GM19023 (cell line): ENCODE measurements at regions not wholly inside any gene's neighbourhood (a gene's known extent, or its start where the extent isn't known, plus 50 kb on each side); places are given as distances from the start of the nearest gene placed in this dataset.
"Not testable (repeated sequence)": the region's sequence is repeated elsewhere in the genome, so short reads cannot be mapped to it uniquely, and the experiment has no call there.

Experiments
- ATAC-seq: cut with Tn5 transposase; IDR thresholded peaks from one replicate; pipeline ENCODE4 v1.9.1; 2021; ENCODE audit warnings: mild to moderate bottlenecking, moderate library complexity; ENCODE audit not compliant: unreplicated experiment

GRCh38 chr10:36880898-36881297 is 244.5 kb upstream of the ANKRD30A start:
- ATAC-seq, result no peak

- ATAC-seq, result peak; percentile 84
Measured at GRCh38 chr10:36872702-36873393, 252.6 kb upstream of the ANKRD30A start.

GRCh38 chr10:36840788-36841187 is 284.6 kb upstream of the ANKRD30A start:
- ATAC-seq, result no peak

GRCh38 chr10:36837416-36837815 is 288.0 kb upstream of the ANKRD30A start:
- ATAC-seq, result no peak

GRCh38 chr10:36819781-36820180 is 305.6 kb upstream of the ANKRD30A start:
- ATAC-seq, result no peak

GRCh38 chr10:36817898-36818297 is 307.5 kb upstream of the ANKRD30A start:
- ATAC-seq, result no peak

- ATAC-seq, result no peak
Measured at GRCh38 chr10:36808625-36809362, 316.6 kb upstream of the ANKRD30A start.

GRCh38 chr10:36803229-36803628 is 322.2 kb upstream of the ANKRD30A start:
- ATAC-seq, result no peak

- no peak for ATAC-seq
Measured at GRCh38 chr10:36802490-36803153, 322.8 kb upstream of the ANKRD30A start.

GRCh38 chr10:36801660-36802059 is 323.7 kb upstream of the ANKRD30A start:
- no peak for ATAC-seq

GRCh38 chr10:36794981-36795380 is 330.4 kb upstream of the ANKRD30A start:
- ATAC-seq, result no peak

GRCh38 chr10:36789974-36790373 is 335.4 kb upstream of the ANKRD30A start:
- no peak for ATAC-seq

GRCh38 chr10:36788152-36788551 is 337.2 kb upstream of the ANKRD30A start:
- no peak for ATAC-seq

GRCh38 chr10:36783400-36783799 is 342.0 kb upstream of the ANKRD30A start:
- no peak for ATAC-seq

GRCh38 chr10:36781570-36781969 is 343.8 kb upstream of the ANKRD30A start:
- no peak for ATAC-seq

- no peak for ATAC-seq
Measured at GRCh38 chr10:36780158-36780557, 345.2 kb upstream of the ANKRD30A start.

- no peak for ATAC-seq
Measured at GRCh38 chr10:36779238-36779846, 346.1 kb upstream of the ANKRD30A start.

GRCh38 chr10:36778651-36779050 is 346.7 kb upstream of the ANKRD30A start:
- no peak for ATAC-seq

- no peak for ATAC-seq
Measured at GRCh38 chr10:36773652-36774051, 351.7 kb upstream of the ANKRD30A start.

- no peak for ATAC-seq
Measured at GRCh38 chr10:36771725-36772124, 353.7 kb upstream of the ANKRD30A start.

- not testable (repeated sequence) for ATAC-seq
Measured at GRCh38 chr10:36769741-36770140, 355.7 kb upstream of the ANKRD30A start.
